Heart left ventricle (tissue), 16 donors: ENCODE measurements at regions not wholly inside any gene's neighbourhood (a gene's known extent, or its start where the extent isn't known, plus 50 kb on each side); places are given as distances from the start of the nearest gene placed in this dataset.

Source experiments
- ATAC-seq, 4 donors: fragments of 200-7000 bp; cut with Tn5 transposase; one replicate each; pipeline ENCODE4 v1.9.1; 2020 to 2022; ENCODE audit warnings: moderate library complexity in 4 of 4, mild to moderate bottlenecking in 3 of 4, moderate number of reproducible peaks in 1 of 4
- DNase-seq, 5 donors: peaks; one replicate each; pipeline ENCODE4 v3.0.0-alpha.2; 2020
- H3K27ac ChIP-seq, 12 donors: fragments of 200-600 bp; sonication (generic) in 4 of 12; one replicate each; pipeline versions ENCODE4 v1.5.0 to v1.8.0; 2016 to 2022; ENCODE audit warnings: mild to moderate bottlenecking in 2 of 12
- H3K27me3 ChIP-seq, 9 donors: fragments of 200-600 bp; sonication (generic) in 2 of 9; one replicate each; pipeline versions ENCODE4 v1.5.1 to v1.8.0; 2016 to 2022; ENCODE audit warnings: mild to moderate bottlenecking in 3 of 9
- H3K36me3 ChIP-seq, 9 donors: fragments of 200-600 bp; sonication (generic) in 2 of 9; one replicate each; pipeline versions ENCODE4 v1.5.0 to v1.8.0; 2018 to 2022; ENCODE audit warnings: mild to moderate bottlenecking in 2 of 9
- H3K4me1 ChIP-seq, 12 donors: fragments of 200-600 bp; sonication (generic) in 4 of 12; one replicate each; pipeline versions ENCODE4 v1.5.0 to v1.8.0; 2016 to 2022; ENCODE audit warnings: mild to moderate bottlenecking in 3 of 12
- H3K4me3 ChIP-seq, 12 donors: fragments of 200-600 bp; sonication (generic) in 4 of 12; one replicate each; pipeline versions ENCODE4 v1.5.0 to v1.8.0; 2017 to 2022; ENCODE audit warnings: mild to moderate bottlenecking in 9 of 12, moderate library complexity in 4 of 12
- H3K9me3 ChIP-seq, 12 donors: fragments of 200-600 bp; sonication (generic) in 4 of 12; one replicate each; pipeline versions ENCODE4 v1.5.0 to v1.8.0; 2016 to 2022; ENCODE audit warnings: mild to moderate bottlenecking in 1 of 12
- POLR2A ChIP-seq, 2 donors: fragments of 450-650 bp; IDR thresholded peaks; one replicate each; pipeline ENCODE4 v1.6.1; 2017; ENCODE audit warnings: antibody characterized with exemption in 2 of 2, mild to moderate bottlenecking in 2 of 2, moderate library complexity in 2 of 2
- WGBS, 4 donors: extraction: QIAGEN DNeasy Blood & Tissue Kit in 2 of 4; methylation state at CpG; one replicate each; pipeline versions ENCODE4 v1.1.5 to v1.1.7; 2013 to 2018; 5-methylcytosine and 5-hydroxymethylcytosine counted together
- intact Hi-C, 10 donors: fragments of 100-400 bp; cut with DNase I; formaldehyde crosslinking; loops; one replicate each; pipeline versions ENCODE4 v1.11.1 to v1.14.2; 2022
- TF ChIP-seq, protein P1 (sequence below), 12 donors: fragments of 200-600 bp; sonication (generic) in 4 of 12; IDR thresholded peaks; one replicate each; pipeline versions ENCODE4 v1.5.0 to v1.8.0; 2018 to 2022; ENCODE audit warnings: antibody characterized with exemption in 12 of 12, mild to moderate bottlenecking in 5 of 12
- donor health status: ischemic (EF 13 %, LVEDD 7.1; RV severe dilation, severe dysfunction).
- donor health status: healthy with polysubstance abuse.
- donor health status: DM: no; HTN: yes; CAD: no.
- donor health status: DM: no; HTN: no; CAD: no.
- donor health status: ischemic (EF 25% LVEDD 6.9; RV normal size, moderate dysfunction).
- donor health status: ischemic (EF 25% LVEDD 5.7; RV mildly dilated, moderate dysfunction).
- donor health status: healthy.
- donor health status: DM: yes; HTN: yes; CAD: no.
- donor health status: ischemic (EF 35%, LVEDD 5.7; RV mildly dilated, moderate dysfunction).
- donor health status: nonischemic (EF 11% LVEDD 7.7; RV severe dilation, severe dysfunction).
- donor health status: DM: yes; HTN: yes; CAD: no.
- donor health status: PGD.
- donor health status: ischemic (EF 29% LVEDD 5.4; RV normal size, mild dysfunction).
- donor health status: nonischemic (EF 23%, LVEDD 6.1; RV moderate dilation, normal function).

DNA sequence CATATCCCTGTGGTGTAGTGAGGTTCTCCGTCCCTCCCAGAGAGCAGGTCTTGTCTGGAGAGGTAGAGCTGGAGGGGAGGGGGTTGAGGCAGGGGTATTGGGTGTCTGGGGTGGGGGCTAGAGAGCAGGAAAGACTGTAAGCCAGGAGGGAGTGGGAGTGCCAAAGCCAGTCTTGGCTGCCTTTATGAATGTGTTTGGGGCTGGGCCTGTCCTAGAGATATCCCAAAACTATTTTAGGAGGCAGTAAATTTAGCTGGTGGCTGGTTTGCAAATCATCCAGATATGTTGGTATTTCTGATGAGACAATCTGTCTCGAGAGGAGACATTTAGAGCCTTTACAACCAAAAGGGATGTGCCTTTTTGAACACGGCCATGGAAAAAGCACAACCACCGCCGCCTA is 166.6 kb downstream of the TLE3 start:
- ATAC-seq (peak; percentile 90 to 97 (median 94)), DNase-seq (peak in 3 of 5 donors; percentile 35 to 50 (median 43))
- peaks cover 0 to 16% (median 8%) of the 10 kb centered on the region in 12 donors for H3K4me1 ChIP-seq
- no peaks in the 10 kb centered on the region for H3K36me3 ChIP-seq
- no peak overlapping the region for H3K4me3 ChIP-seq
- intact Hi-C loops = no loop called here
- 41 to 51% (median 48%) methylated on average over 5 of the region's 5 CpGs for WGBS, 4 donors
- H3K9me3 ChIP-seq = peaks cover 0 to 21% (median 10%) of the 10 kb centered on the region in 12 donors
- peaks cover 0 to 8% (median 0%) of the 10 kb centered on the region in 9 donors for H3K27me3 ChIP-seq
- H3K27ac ChIP-seq = peak overlapping the region in 7 of 12 donors; percentile 35 to 85 (median 68)
- TF ChIP-seq, protein P1, sequence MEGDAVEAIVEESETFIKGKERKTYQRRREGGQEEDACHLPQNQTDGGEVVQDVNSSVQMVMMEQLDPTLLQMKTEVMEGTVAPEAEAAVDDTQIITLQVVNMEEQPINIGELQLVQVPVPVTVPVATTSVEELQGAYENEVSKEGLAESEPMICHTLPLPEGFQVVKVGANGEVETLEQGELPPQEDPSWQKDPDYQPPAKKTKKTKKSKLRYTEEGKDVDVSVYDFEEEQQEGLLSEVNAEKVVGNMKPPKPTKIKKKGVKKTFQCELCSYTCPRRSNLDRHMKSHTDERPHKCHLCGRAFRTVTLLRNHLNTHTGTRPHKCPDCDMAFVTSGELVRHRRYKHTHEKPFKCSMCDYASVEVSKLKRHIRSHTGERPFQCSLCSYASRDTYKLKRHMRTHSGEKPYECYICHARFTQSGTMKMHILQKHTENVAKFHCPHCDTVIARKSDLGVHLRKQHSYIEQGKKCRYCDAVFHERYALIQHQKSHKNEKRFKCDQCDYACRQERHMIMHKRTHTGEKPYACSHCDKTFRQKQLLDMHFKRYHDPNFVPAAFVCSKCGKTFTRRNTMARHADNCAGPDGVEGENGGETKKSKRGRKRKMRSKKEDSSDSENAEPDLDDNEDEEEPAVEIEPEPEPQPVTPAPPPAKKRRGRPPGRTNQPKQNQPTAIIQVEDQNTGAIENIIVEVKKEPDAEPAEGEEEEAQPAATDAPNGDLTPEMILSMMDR (IDR thresholded peaks at IDR 0.05) = no peak
- no peak for TF ChIP-seq POLR2A (IDR thresholded peaks at IDR 0.05)

DNA sequence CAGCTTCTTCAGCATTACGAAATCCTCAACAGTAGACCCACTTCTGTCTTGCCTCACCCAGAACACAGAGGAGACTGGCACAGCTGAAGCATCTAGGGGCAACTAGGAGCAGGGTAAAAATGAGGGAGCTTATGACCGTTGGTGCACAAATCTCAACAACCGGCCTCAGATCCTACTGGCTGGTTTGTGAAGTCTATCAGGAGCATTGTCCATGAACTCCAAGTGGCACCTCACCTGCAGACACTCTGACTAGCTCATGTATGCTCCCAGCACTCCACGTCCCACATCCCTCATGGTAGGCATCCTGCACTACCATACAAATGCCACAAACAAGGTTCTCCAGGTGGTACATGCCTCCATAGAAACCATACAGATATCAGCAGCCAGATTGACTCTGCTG is 163.1 kb downstream of the TLE3 start:
- ATAC-seq (no peak), DNase-seq (no peak)
- Histone ChIP-seq H3K4me1 (peaks cover 0 to 16% (median 8%) of the 10 kb centered on the region in 12 donors), H3K27me3 (peaks cover 0 to 8% (median 0%) of the 10 kb centered on the region in 9 donors), H3K27ac (no peak overlapping the region), H3K9me3 (peaks cover 0 to 21% (median 10%) of the 10 kb centered on the region in 12 donors), H3K4me3 (no peak overlapping the region), H3K36me3 (no peaks in the 10 kb centered on the region)
- TF ChIP-seq, protein P1 (IDR thresholded peaks at IDR 0.05) = no peak
- no peak for TF ChIP-seq POLR2A (IDR thresholded peaks at IDR 0.05)
- 83 to 88% (median 86%) methylated on average over 4 of the region's 4 CpGs for WGBS, 4 donors
- intact Hi-C loops = no loop called here

DNA sequence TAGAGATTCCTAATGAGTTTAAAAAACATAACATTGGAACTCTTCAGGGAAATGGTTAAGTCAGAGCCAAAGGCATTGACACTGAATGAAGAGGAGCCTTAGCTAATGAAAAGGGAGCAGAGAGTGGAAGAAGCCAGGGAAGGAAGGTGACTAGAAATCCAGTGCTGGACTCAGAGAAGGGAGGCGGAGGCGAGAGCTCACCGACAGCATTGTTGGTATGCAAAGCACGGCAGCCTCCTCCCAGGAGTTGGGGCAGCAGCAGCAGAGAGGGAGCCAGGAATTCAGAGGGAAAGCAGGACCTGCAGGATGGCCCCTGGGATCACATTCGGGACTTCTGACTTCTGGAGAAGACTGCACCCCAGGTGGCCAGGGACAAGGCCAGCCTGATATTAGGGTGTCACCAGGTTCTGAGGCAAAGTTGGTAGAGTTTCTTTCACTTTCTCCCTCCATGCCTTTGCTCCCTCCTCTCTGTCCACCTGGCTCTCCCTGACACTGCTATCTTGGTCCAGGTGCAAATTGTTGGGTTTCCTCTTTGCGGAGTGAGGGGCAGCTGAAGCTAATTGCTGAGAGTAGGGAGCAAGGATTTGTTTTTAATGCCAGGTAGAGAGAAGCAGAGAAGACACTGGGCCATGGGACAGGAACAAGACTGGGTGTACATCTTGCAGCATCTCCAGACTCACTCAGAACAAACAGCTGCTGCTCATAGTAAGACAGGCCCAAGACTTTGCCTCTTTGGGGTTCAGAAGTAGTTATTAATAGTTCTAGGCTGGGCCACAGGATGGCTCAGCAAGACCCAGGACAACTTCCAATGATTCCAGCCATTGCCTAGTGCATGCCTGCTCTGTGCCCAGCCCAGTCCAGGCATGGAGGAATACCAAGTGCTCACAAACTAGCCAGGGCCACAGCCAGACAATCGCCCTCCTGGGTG is 157.9 kb downstream of the TLE3 start:
- peaks cover 0 to 5% (median 0%) of the 10 kb centered on the region in 12 donors for H3K4me1 ChIP-seq
- H3K27me3 ChIP-seq = no peaks in the 10 kb centered on the region
- no peak overlapping the region for H3K4me3 ChIP-seq
- no peak overlapping the region for H3K27ac ChIP-seq
- no peak for TF ChIP-seq POLR2A (IDR thresholded peaks at IDR 0.05)
- TF ChIP-seq, protein P1 (IDR thresholded peaks at IDR 0.05) = no peak
- no peaks in the 10 kb centered on the region for H3K36me3 ChIP-seq
- ATAC-seq (peak in 1 of 4 donors; percentile 26), DNase-seq (no peak)
- intact Hi-C loops = no loop called here
- 33 to 53% (median 42%) methylated on average over 6 to 7 of the region's 7 CpGs for WGBS, 4 donors
- H3K9me3 ChIP-seq = peaks cover 0 to 18% (median 8%) of the 10 kb centered on the region in 12 donors
